AG04450 (cell line): ENCODE measurements at regions not wholly inside any gene's neighbourhood (a gene's known extent, or its start where the extent isn't known, plus 50 kb on each side); places are given as distances from the start of the nearest gene placed in this dataset.

Experiments used
- CTCF ChIA-PET: fragments of 300-600, 350-600 bp; formaldehyde crosslinking; extraction: SDS; loops from one replicate; lab custom pipeline; 2022; ENCODE audit warnings: antibody characterized with exemption, inconsistent platforms; lab: Charles Lee
- POLR2A ChIA-PET: fragments of 350-600 bp; formaldehyde crosslinking; extraction: SDS; loops from one replicate; lab custom pipeline; 2021; ENCODE audit warnings: antibody characterized with exemption, inconsistent platforms; lab: Yijun Ruan, JAX
- DNase-seq: peaks from one replicate; pipeline ENCODE4 v3.0.0-alpha.2; 2011; ENCODE audit warnings: low read depth, low spot score
- H3K27ac ChIP-seq: one replicate; pipeline ENCODE4 v1.5.1; 2012; ENCODE audit warnings: low read depth, low read length, control low read depth
- H3K27me3 ChIP-seq: one replicate; pipeline ENCODE4 v1.6.0; 2012; ENCODE audit warnings: low read length; ENCODE audit not compliant: control insufficient read depth, insufficient read depth
- H3K4me3 ChIP-seq: 2 replicates; pipeline ENCODE4 v1.5.1; 2011; ENCODE audit warnings: mild to moderate bottlenecking, low read depth, low read length, control low read depth
- H3K9me3 ChIP-seq: 2 replicates; pipeline ENCODE4 v1.5.1; 2012; ENCODE audit warnings: low read length; ENCODE audit not compliant: control insufficient read depth, insufficient read depth
- TF ChIP-seq, protein P1 (sequence below): IDR thresholded peaks from 2 replicates; pipeline ENCODE4 v1.5.1; 2011; ENCODE audit warnings: low read depth, low read length, control low read depth, inconsistent platforms

- TF ChIP-seq, protein P1, sequence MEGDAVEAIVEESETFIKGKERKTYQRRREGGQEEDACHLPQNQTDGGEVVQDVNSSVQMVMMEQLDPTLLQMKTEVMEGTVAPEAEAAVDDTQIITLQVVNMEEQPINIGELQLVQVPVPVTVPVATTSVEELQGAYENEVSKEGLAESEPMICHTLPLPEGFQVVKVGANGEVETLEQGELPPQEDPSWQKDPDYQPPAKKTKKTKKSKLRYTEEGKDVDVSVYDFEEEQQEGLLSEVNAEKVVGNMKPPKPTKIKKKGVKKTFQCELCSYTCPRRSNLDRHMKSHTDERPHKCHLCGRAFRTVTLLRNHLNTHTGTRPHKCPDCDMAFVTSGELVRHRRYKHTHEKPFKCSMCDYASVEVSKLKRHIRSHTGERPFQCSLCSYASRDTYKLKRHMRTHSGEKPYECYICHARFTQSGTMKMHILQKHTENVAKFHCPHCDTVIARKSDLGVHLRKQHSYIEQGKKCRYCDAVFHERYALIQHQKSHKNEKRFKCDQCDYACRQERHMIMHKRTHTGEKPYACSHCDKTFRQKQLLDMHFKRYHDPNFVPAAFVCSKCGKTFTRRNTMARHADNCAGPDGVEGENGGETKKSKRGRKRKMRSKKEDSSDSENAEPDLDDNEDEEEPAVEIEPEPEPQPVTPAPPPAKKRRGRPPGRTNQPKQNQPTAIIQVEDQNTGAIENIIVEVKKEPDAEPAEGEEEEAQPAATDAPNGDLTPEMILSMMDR, result no peak
- H3K27ac ChIP-seq, result no peak overlapping the region
- no peaks in the 10 kb centered on the region for H3K27me3 ChIP-seq
- no peaks in the 10 kb centered on the region for H3K9me3 ChIP-seq
- ChIA-PET POLR2A (no interaction called here), CTCF (no interaction called here)
- H3K4me3 ChIP-seq, result no peak overlapping the region
- DNase-seq, result no peak
Observed at GRCh38 chr16:66194866-66195265, 171.6 kb upstream of the CDH5 start.

DNA sequence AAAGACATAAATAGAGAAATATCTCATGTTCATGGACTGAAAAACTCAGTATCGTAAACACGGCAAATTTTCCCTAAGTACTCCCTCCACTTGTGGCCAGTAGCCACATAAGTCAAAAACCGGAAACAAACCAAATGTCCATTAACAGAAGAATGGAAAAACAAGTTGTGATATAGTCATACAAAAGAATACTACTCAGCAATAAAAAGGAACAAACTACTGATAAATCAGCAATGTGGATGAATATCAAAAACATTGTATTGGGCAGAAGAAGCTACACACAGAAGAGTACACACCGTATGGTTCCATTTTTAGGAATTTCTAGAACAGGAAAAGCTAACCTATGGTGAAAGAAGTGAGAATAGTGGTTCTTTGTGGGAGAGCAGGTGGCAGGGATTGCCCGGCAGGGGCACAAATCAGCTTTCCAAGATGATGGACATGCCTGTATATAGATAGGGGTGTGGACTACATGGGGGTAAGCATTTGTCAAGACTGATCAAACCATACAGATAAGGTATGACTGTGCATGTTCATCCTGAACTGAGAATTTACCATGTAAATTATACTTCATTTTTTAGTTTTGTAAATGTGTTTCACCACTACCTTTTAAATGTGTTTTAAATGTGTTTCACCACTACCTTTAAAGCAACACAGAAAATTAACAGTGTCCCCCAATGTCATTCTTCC, 172.8 kb upstream of the CDH5 start:
- TF ChIP-seq, protein P1, result no peak
- Histone ChIP-seq H3K9me3 (no peaks in the 10 kb centered on the region), H3K27me3 (no peaks in the 10 kb centered on the region), H3K27ac (no peak overlapping the region), H3K4me3 (no peak overlapping the region)
- no peak for DNase-seq
- ChIA-PET POLR2A (no interaction called here), CTCF (no interaction called here)

DNA sequence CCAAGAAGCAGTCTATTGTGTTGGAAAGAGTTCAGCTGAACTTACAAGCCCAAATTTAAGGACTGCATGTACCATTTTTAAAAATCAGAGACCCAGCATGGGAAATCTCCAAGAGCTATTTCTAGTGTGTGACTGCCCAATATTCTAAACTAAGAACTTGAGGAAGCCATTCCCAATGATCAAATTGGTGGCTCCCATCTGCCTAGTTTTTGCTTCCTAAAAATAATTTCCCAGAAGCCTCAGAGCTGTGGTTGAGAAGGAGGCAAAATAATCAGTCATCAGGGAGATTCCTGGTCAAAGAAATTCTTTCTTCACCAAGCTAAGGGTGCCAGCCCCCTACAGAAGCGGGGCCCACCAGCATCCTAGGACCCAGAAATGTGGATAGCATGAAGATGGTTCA, 176.1 kb upstream of the CDH5 start:
- CTCF ChIA-PET, result interaction anchor here (1.3 kb wide), 1 partner anchor 15 kb away, joined by 3 read pairs; no protein-coding TSS in a partner anchor
- POLR2A ChIA-PET, result interaction anchor here (0.6 to 1.8 kb wide), 3 partner anchors 16 to 76 kb away, joined by 3 to 4 read pairs (median 3); no protein-coding TSS in a partner anchor
- peak overlapping the region; percentile 32 for H3K27ac ChIP-seq
- DNase-seq, result no peak
- H3K4me3 ChIP-seq, result no peak overlapping the region
- H3K9me3 ChIP-seq, result no peaks in the 10 kb centered on the region
- no peaks in the 10 kb centered on the region for H3K27me3 ChIP-seq
- TF ChIP-seq, protein P1, result no peak

DNA sequence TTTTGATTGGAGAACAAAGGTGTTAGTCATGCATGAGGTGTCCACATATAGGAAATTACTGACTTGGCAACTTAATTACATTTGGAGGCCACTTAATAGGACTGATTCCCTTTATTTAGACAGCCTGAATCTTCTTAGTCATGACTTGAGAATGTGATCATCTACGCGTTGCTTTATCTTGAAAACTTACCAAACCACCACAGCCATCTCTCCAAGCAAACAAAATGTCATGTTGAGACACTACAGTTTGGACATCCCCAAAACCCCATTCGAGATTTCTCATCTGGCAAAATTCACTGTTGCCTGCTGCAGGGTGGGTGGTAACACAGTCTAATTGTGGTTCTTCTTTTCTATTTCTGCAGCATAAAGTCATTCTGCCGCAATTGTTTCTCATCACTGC, 176.5 kb upstream of the CDH5 start:
- TF ChIP-seq, protein P1, result no peak
- CTCF ChIA-PET, result interaction anchor here (1.3 kb wide), 1 partner anchor 15 kb away, joined by 3 read pairs; no protein-coding TSS in a partner anchor
- POLR2A ChIA-PET, result interaction anchor here (1.2 to 1.8 kb wide), 3 partner anchors 37 to 120 kb away, joined by 4 to 16 read pairs (median 4); no protein-coding TSS in a partner anchor
- Histone ChIP-seq H3K9me3 (no peaks in the 10 kb centered on the region), H3K27ac (no peak overlapping the region), H3K27me3 (no peaks in the 10 kb centered on the region), H3K4me3 (no peak overlapping the region)
- DNase-seq, result peak; percentile 81

DNA sequence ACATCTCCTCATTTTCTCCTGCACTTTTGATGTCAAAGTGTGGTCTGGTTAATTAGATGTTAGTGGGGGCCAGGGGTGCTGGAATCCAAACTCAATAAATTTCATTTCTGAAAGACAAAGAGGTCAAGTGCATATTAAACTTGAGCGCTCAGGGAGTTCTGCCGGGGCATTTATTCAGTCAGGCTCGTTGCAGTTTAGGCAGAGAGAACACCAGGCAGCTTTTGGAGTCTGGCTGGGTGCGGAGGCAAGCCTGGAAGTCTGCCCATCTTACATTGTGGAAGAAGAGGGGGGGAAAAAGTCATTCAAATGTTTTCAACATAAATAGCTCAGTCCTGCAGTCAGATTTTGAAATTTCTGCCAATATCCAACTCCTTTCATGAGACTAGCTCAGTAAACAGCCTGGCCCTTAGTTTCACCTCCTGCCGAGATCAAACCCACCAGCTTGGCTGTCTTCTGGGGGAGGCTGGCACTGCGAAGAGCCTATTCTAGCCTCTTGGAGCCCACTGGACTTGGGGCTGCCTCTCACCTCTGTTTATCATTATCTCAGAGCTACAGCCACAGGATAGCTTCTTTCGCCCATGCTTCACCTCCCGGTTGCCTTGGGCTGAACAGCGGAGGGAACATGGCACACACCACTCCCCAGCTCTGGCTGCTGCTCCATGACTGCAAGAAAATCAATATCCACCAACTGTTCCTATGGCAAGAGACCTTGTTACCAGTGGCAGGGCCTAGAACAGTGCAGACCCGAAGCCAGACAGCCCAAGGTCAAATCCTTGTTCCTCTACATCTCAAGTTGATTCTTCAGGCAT, 177.4 kb upstream of the CDH5 start:
- Histone ChIP-seq H3K4me3 (no peak overlapping the region), H3K9me3 (no peaks in the 10 kb centered on the region), H3K27ac (peak overlapping the region; percentile 87), H3K27me3 (no peaks in the 10 kb centered on the region)
- CTCF ChIA-PET, result interaction anchor here (1.1 kb wide), 1 partner anchor 76 kb away, joined by 4 read pairs; no protein-coding TSS in a partner anchor
- DNase-seq, result peak; percentile 63
- POLR2A ChIA-PET, result interaction anchor here (1.0 to 1.8 kb wide), 6 partner anchors 36 to 119 kb away, joined by 3 to 16 read pairs (median 5); no protein-coding TSS in a partner anchor
- TF ChIP-seq, protein P1, result no peak
